Keratinocyte (primary cell): ENCODE measurements at regions not wholly inside any gene's neighbourhood (a gene's known extent, or its start where the extent isn't known, plus 50 kb on each side); places are given as distances from the start of the nearest gene placed in this dataset.

Experiments
- DNase-seq: peaks from one replicate; pipeline ENCODE4 v3.0.0-alpha.2; 2011; ENCODE audit warnings: low read depth, missing footprints, low spot score
- FAIRE-seq: peaks from 2 replicates; lab custom pipeline; 2011; peaks lifted over from hg19 to GRCh38; lab: Jason Lieb, UNC
- H2AFZ ChIP-seq: 2 replicates; pipeline ENCODE4 v1.6.0; 2012; ENCODE audit warnings: low read length, control low read depth, inconsistent platforms; ENCODE audit not compliant: control insufficient read depth
- H3K27ac ChIP-seq: 2 replicates; pipeline ENCODE4 v1.5.1; 2011; ENCODE audit warnings: low read length; ENCODE audit not compliant: control insufficient read depth, insufficient read depth
- H3K27me3 ChIP-seq: 3 replicates; pipeline ENCODE4 v1.6.0; 2011; ENCODE audit warnings: low read length; ENCODE audit not compliant: control insufficient read depth, insufficient read depth; ENCODE audit errors: extremely low read depth
- H3K36me3 ChIP-seq, 2 experiments: 2 replicates in 1 of 2; 3 replicates in 1 of 2; pipeline ENCODE4 v1.5.1; 2011; ENCODE audit warnings: low read length in 2 of 2, mild to moderate bottlenecking in 1 of 2; ENCODE audit not compliant: control insufficient read depth in 2 of 2, insufficient read depth in 2 of 2; ENCODE audit errors: extremely low read depth in 1 of 2
- H3K4me1 ChIP-seq: 3 replicates; pipeline ENCODE4 v1.5.1; 2011; ENCODE audit warnings: low read length; ENCODE audit not compliant: control insufficient read depth, insufficient read depth; ENCODE audit errors: extremely low read depth
- H3K4me2 ChIP-seq: 3 replicates; pipeline ENCODE4 v1.6.0; 2011; ENCODE audit warnings: low read depth, low read length; ENCODE audit not compliant: control insufficient read depth, insufficient read depth; ENCODE audit errors: extremely low read depth
- H3K4me3 ChIP-seq, 3 experiments: fragments of 200-600 bp in 1 of 3; sonication (generic) in 1 of 3; 2 replicates in 2 of 3; 3 replicates in 1 of 3; pipeline ENCODE4 v1.5.1; 2011 to 2016; ENCODE audit warnings: low read length in 3 of 3, mild to moderate bottlenecking in 3 of 3, control low read depth in 2 of 3, inconsistent platforms in 1 of 3, low read depth in 1 of 3, mixed read lengths in 1 of 3, mixed run types in 1 of 3, moderate library complexity in 1 of 3; ENCODE audit not compliant: control insufficient read depth in 2 of 3, insufficient read depth in 2 of 3; ENCODE audit errors: extremely low read depth in 1 of 3
- H3K79me2 ChIP-seq: 2 replicates; pipeline ENCODE4 v1.6.0; 2012; ENCODE audit warnings: low read length; ENCODE audit not compliant: control insufficient read depth, insufficient read depth
- H3K9ac ChIP-seq: 3 replicates; pipeline ENCODE4 v1.6.0; 2011; ENCODE audit warnings: low read length; ENCODE audit not compliant: control insufficient read depth, insufficient read depth; ENCODE audit errors: extremely low read depth
- H3K9me1 ChIP-seq: 3 replicates; pipeline ENCODE4 v1.6.0; 2011; ENCODE audit warnings: low read length; ENCODE audit not compliant: control insufficient read depth, insufficient read depth; ENCODE audit errors: extremely low read depth
- H3K9me3 ChIP-seq: 2 replicates; pipeline ENCODE4 v1.5.1; 2012; ENCODE audit warnings: low read depth, low read length; ENCODE audit not compliant: control insufficient read depth
- H4K20me1 ChIP-seq: 3 replicates; pipeline ENCODE4 v1.6.0; 2011; ENCODE audit warnings: low read length; ENCODE audit not compliant: control insufficient read depth, insufficient read depth; ENCODE audit errors: extremely low read depth
- CTCF ChIP-seq, 3 experiments: IDR thresholded peaks in 1 of 3; conservative IDR thresholded peaks in 1 of 3; optimal IDR thresholded peaks in 1 of 3; 2 replicates in 2 of 3; 3 replicates in 1 of 3; pipeline versions ENCODE3 to v1.5.1; 2011; ENCODE audit warnings: low read length in 3 of 3, mild to moderate bottlenecking in 3 of 3, moderate library complexity in 2 of 3, control low read depth in 1 of 3, inconsistent platforms in 1 of 3; ENCODE audit not compliant: insufficient read depth in 2 of 3; ENCODE audit errors: extremely low read depth in 1 of 3
- EZH2 ChIP-seq: IDR thresholded peaks from one replicate; pipeline ENCODE4 v1.6.1; 2012; ENCODE audit warnings: inconsistent platforms, mild to moderate bottlenecking, low read length, moderate library complexity
- dilution Hi-C: fragments of 300-500 bp; cut with MboI; formaldehyde crosslinking; loops from one replicate; pipeline ENCODE4 v1.7.0; 2020; ENCODE audit warnings: low sequenced_read_pairs; ENCODE audit not compliant: extremely low pct_ligation_motif_present

GRCh38 chr2:125857971-125858794 is 797.8 kb upstream of the GYPC start:
- no peaks in the 10 kb centered on the region for H4K20me1 ChIP-seq
- H3K27me3 ChIP-seq, result no peaks in the 10 kb centered on the region
- TF ChIP-seq EZH2, result no peak
- no peak for TF ChIP-seq CTCF (optimal IDR thresholded peaks at IDR 0.05 in 1 of 3, IDR thresholded peaks at IDR 0.05 in 1 of 3, conservative IDR thresholded peaks at IDR 0.05 in 1 of 3; ENCODE audit: extremely low read depth in 1 of 3, insufficient read depth in 2 of 3, low read length in 3 of 3)
- no peaks in the 10 kb centered on the region for H3K79me2 ChIP-seq
- no peak overlapping the region for H3K9ac ChIP-seq
- no peaks in the 10 kb centered on the region for H3K9me3 ChIP-seq
- no peak overlapping the region for H3K4me2 ChIP-seq
- dilution Hi-C loops, result no loop called here
- no peaks in the 10 kb centered on the region for H3K9me1 ChIP-seq
- H3K36me3 ChIP-seq, result no peaks in the 10 kb centered on the region
- no peak for FAIRE-seq
- H3K4me1 ChIP-seq, result no peaks in the 10 kb centered on the region
- no peak overlapping the region for H2AFZ ChIP-seq
- no peak overlapping the region for H3K27ac ChIP-seq
- DNase-seq, result no peak
- no peak overlapping the region for H3K4me3 ChIP-seq

GRCh38 chr2:125861461-125861860 is 794.5 kb upstream of the GYPC start:
- H3K79me2 ChIP-seq, result no peaks in the 10 kb centered on the region
- H3K9me1 ChIP-seq, result no peaks in the 10 kb centered on the region
- DNase-seq (no peak), FAIRE-seq (no peak)
- no peak overlapping the region for H3K9ac ChIP-seq
- no peak overlapping the region for H3K4me3 ChIP-seq
- no peak overlapping the region for H2AFZ ChIP-seq
- H3K4me2 ChIP-seq, result no peak overlapping the region
- no peaks in the 10 kb centered on the region for H3K36me3 ChIP-seq
- H3K27ac ChIP-seq, result no peak overlapping the region
- no peaks in the 10 kb centered on the region for H3K4me1 ChIP-seq
- H3K9me3 ChIP-seq, result no peaks in the 10 kb centered on the region
- dilution Hi-C loops, result no loop called here
- TF ChIP-seq EZH2 (no peak), CTCF (optimal IDR thresholded peaks at IDR 0.05 in 1 of 3, IDR thresholded peaks at IDR 0.05 in 1 of 3, conservative IDR thresholded peaks at IDR 0.05 in 1 of 3; ENCODE audit: extremely low read depth in 1 of 3, insufficient read depth in 2 of 3, low read length in 3 of 3) (no peak)
- H3K27me3 ChIP-seq, result no peaks in the 10 kb centered on the region
- no peaks in the 10 kb centered on the region for H4K20me1 ChIP-seq
